K562 (cell line): ENCODE measurements at regions not wholly inside any gene's neighbourhood (a gene's known extent, or its start where the extent isn't known, plus 50 kb on each side); places are given as distances from the start of the nearest gene placed in this dataset.

Experiments
- ATAC-seq: fragments of 200-7000 bp; cut with Tn5 transposase; 3 replicates; pipeline ENCODE4 v1.9.1; 2020; ENCODE audit warnings: moderate library complexity
- BruUV-seq: library from RNA; stranded (reverse); fragments of 400-500 nt; replicated peaks from 2 replicates; lab custom pipeline; 2021; lab: Mats Ljungman, UMichigan
- CTCF ChIA-PET: fragments of 300-600 bp; formaldehyde crosslinking; extraction: SDS; loops from one replicate; lab custom pipeline; 2021; ENCODE audit warnings: low intra/inter-chr PET ratio; lab: Yijun Ruan, JAX
- POLR2A ChIA-PET: fragments of 300-600, 350-650 bp; sonication (Branson Sonifier 250); formaldehyde crosslinking; extraction: SDS; loops from one replicate; lab custom pipeline; 2021; ENCODE audit warnings: antibody characterized with exemption, inconsistent platforms; lab: Yijun Ruan, JAX
- DNase-seq, 4 experiments: peaks; one replicate each; pipeline versions ENCODE4 v3.0.0 to v3.0.0-alpha.2; 2011 to 2018; ENCODE audit warnings: low spot score in 3 of 4, mixed read lengths in 3 of 4; ENCODE audit errors: extremely low read depth in 1 of 4
- FAIRE-seq: peaks from 2 replicates; lab custom pipeline; 2011; peaks lifted over from hg19 to GRCh38; lab: Jason Lieb, UNC
- H2AFZ ChIP-seq: 2 replicates; pipeline ENCODE4 v1.6.0; 2011; ENCODE audit warnings: low read depth, low read length, control low read depth, inconsistent platforms
- H3K27ac ChIP-seq: fragments of 200-600 bp; 3 replicates; pipeline ENCODE4 v1.8.0; 2011; ENCODE audit warnings: low read depth, mild to moderate bottlenecking, control low read depth, inconsistent platforms, low read length, moderate library complexity, mixed read lengths; ENCODE audit errors: extremely low read depth
- H3K27me3 ChIP-seq, 2 experiments: fragments of 300-600 bp in 1 of 2; 2 replicates in 1 of 2; 3 replicates in 1 of 2; pipeline versions ENCODE4 v1.6.0 to v1.8.0; 2011; ENCODE audit warnings: inconsistent platforms in 2 of 2, low read length in 2 of 2, mild to moderate bottlenecking in 1 of 2, mixed read lengths in 1 of 2, moderate library complexity in 1 of 2; ENCODE audit not compliant: control insufficient read depth in 2 of 2, insufficient read depth in 2 of 2
- H3K36me3 ChIP-seq: fragments of 300-600 bp; 3 replicates; pipeline ENCODE4 v1.8.0; 2011; ENCODE audit warnings: mild to moderate bottlenecking, low read length, inconsistent platforms; ENCODE audit not compliant: control insufficient read depth, insufficient read depth
- H3K4me1 ChIP-seq, 2 experiments: fragments of 200-600 bp in 1 of 2; replicated peaks in 1 of 2; 2 replicates in 1 of 2; 3 replicates in 1 of 2; pipeline versions ENCODE4 v1.5.1 to v1.8.0; 2011; ENCODE audit warnings: inconsistent platforms in 2 of 2, low read length in 2 of 2, mild to moderate bottlenecking in 1 of 2, mixed read lengths in 1 of 2, moderate library complexity in 1 of 2; ENCODE audit not compliant: control insufficient read depth in 2 of 2, insufficient read depth in 2 of 2
- H3K4me2 ChIP-seq: 2 replicates; pipeline ENCODE4 v1.6.1; 2011; ENCODE audit warnings: low read length, control low read depth, inconsistent platforms, mixed read lengths; ENCODE audit not compliant: insufficient read depth
- H3K4me3 ChIP-seq: fragments of 200-600 bp; sonication (generic), shearing (Covaris generic); 2 replicates; pipeline ENCODE4 v1.5.1; 2016; ENCODE audit warnings: control low read depth, inconsistent platforms
- H3K79me2 ChIP-seq: fragments of 200-600 bp; 3 replicates; pipeline ENCODE4 v1.8.0; 2011; ENCODE audit warnings: low read length, inconsistent platforms; ENCODE audit not compliant: control insufficient read depth, insufficient read depth
- H3K9ac ChIP-seq, 2 experiments: 2 replicates each; pipeline versions ENCODE4 v1.6.0 to v1.6.1; 2011; ENCODE audit warnings: low read depth in 2 of 2, low read length in 2 of 2, control low read depth in 1 of 2, inconsistent platforms in 1 of 2, mild to moderate bottlenecking in 1 of 2, mixed read lengths in 1 of 2; ENCODE audit not compliant: insufficient read depth in 1 of 2
- H3K9me1 ChIP-seq: one replicate; pipeline ENCODE4 v1.6.0; 2011; ENCODE audit warnings: inconsistent platforms, mild to moderate bottlenecking, low read length, moderate library complexity; ENCODE audit not compliant: control insufficient read depth, insufficient read depth
- H3K9me3 ChIP-seq: replicated peaks from 2 replicates; pipeline ENCODE4 v1.5.1; 2011; ENCODE audit warnings: low read depth, low read length, inconsistent platforms; ENCODE audit not compliant: control insufficient read depth, insufficient read depth
- H4K20me1 ChIP-seq: replicated peaks from 2 replicates; pipeline ENCODE4 v1.6.1; 2011; ENCODE audit warnings: low read length, inconsistent platforms, mixed read lengths; ENCODE audit not compliant: control insufficient read depth, insufficient read depth
- CBFA2T2 ChIP-seq: fragments of 450-650 bp; conservative IDR thresholded peaks from 2 replicates; pipeline ENCODE4 v1.6.1; 2017; ENCODE audit warnings: mild to moderate bottlenecking
- FOXJ2 ChIP-seq: fragments of 200-800 bp; sonication (Bioruptor generic); IDR thresholded peaks from 2 replicates; pipeline ENCODE4 v1.6.1; 2016; ENCODE audit warnings: missing genetic modification characterization, missing compliant biosample characterization
- JUNB ChIP-seq: fragments of 450-650 bp; formaldehyde crosslinking; conservative IDR thresholded peaks from 2 replicates; pipeline ENCODE4 v1.4.0; 2020; ENCODE audit warnings: mild to moderate bottlenecking
- PHF21A ChIP-seq: fragments of 450-650 bp; IDR thresholded peaks from 2 replicates; pipeline ENCODE4 v1.6.1; 2017; ENCODE audit warnings: low read depth, borderline replicate concordance
- POLR2AphosphoS2 ChIP-seq: IDR thresholded peaks from 2 replicates; pipeline ENCODE4 v1.6.1; 2012; ENCODE audit warnings: low read length, improper control_type of control experiment
- WGBS: fragments of 100-300 bp; shearing (Covaris generic); methylation state at CpG from one replicate; pipeline ENCODE4 v1.1.6; 2016; ENCODE audit warnings: low coverage, mixed read lengths; ENCODE audit not compliant: insufficient coverage; ENCODE audit errors: missing lambda C conversion rate; 5-methylcytosine and 5-hydroxymethylcytosine counted together
- in situ Hi-C: fragments of 300-500 bp; cut with MboI; formaldehyde crosslinking; loops from 4 replicates; pipeline ENCODE4 v1.15.0; 2018; ENCODE audit warnings: inconsistent platforms, mixed read lengths
- intact Hi-C: fragments of 100-400 bp; cut with micrococcal nuclease; formaldehyde crosslinking; loops from 2 replicates; pipeline ENCODE4 v1.14.2; 2022
- TF ChIP-seq, protein P1 (sequence below): fragments of 450-650 bp; formaldehyde crosslinking; IDR thresholded peaks from 2 replicates; pipeline ENCODE4 v1.4.0; 2020; ENCODE audit warnings: mild to moderate bottlenecking, mixed read lengths
- TF ChIP-seq, protein P2 (sequence below): sonication (generic); formaldehyde crosslinking; IDR thresholded peaks from 2 replicates; pipeline ENCODE4 v1.8.1; 2022; ENCODE audit warnings: missing genetic modification reagents
- TF ChIP-seq, protein P3 (sequence below): fragments of 450-650 bp; formaldehyde crosslinking; IDR thresholded peaks from 2 replicates; pipeline ENCODE4 v1.4.0; 2022; ENCODE audit warnings: missing genetic modification characterization

DNA sequence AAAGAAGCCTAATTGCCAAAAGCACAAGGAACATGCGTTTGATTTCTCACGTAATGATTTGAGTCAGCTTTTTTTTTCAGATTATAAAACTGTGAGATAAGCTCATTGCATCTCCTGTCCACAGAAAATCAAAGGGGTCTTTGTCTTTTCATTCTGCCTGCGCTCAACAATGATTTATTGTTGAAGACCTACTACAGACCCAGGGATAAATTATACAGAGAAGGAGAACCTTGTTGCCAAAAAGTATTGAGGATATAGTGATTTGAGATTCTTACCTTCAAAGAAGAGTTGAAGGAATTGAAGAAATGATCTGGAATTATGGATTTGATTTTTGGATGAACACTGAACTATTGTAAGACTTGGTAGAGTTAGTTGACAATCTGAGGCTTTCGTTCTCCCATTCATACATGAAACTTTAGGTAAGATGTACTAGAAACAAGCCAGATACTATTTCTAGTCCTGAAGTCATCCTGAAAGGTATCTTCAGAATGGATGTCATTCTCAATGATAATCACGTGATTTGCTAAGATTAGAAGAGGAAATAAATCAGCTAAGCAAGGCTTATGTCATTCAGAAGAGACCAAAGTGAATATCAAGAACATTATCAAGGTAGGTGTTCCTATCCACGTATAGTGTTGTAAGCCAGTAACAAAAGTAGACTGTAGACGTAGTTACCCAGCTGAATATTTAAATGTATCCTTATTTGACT lies 71.1 kb upstream of the SCOC start:
- under 1% methylated on average over 7 of the region's 7 CpGs for WGBS
- FAIRE-seq = no peak
- no TSS peak for BruUV-seq

More for the DNA sequence above, 71.1 kb upstream of the SCOC start:
- Histone ChIP-seq H3K9ac (no peak overlapping the region), H4K20me1 (no peaks in the 10 kb centered on the region), H3K27me3 (no peaks in the 10 kb centered on the region), H3K4me1 (no peaks in the 10 kb centered on the region), H3K4me3 (no peak overlapping the region), H2AFZ (no peak overlapping the region), H3K27ac (no peak overlapping the region), H3K9me1 (no peaks in the 10 kb centered on the region), H3K36me3 (no peaks in the 10 kb centered on the region), H3K4me2 (no peak overlapping the region), H3K9me3 (no peaks in the 10 kb centered on the region), H3K79me2 (no peaks in the 10 kb centered on the region)
- ATAC-seq = no peak
- intact Hi-C loops = no loop called here
- in situ Hi-C loops = no loop called here
- no peak for DNase-seq
- TF ChIP-seq CBFA2T2 (no peak), POLR2AphosphoS2 (no peak), JUNB (CRISPR knock-in tag) (no peak), FOXJ2 (tag) (no peak), PHF21A (no peak)
- TF ChIP-seq, protein P1, sequence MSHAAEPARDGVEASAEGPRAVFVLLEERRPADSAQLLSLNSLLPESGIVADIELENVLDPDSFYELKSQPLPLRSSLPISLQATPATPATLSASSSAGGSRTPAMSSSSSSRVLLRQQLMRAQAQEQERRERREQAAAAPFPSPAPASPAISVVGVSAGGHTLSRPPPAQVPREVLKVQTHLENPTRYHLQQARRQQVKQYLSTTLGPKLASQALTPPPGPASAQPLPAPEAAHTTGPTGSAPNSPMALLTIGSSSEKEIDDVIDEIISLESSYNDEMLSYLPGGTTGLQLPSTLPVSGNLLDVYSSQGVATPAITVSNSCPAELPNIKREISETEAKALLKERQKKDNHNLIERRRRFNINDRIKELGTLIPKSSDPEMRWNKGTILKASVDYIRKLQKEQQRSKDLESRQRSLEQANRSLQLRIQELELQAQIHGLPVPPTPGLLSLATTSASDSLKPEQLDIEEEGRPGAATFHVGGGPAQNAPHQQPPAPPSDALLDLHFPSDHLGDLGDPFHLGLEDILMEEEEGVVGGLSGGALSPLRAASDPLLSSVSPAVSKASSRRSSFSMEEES (CRISPR knock-in tag) = peak; percentile 86
- TF ChIP-seq, protein P2, sequence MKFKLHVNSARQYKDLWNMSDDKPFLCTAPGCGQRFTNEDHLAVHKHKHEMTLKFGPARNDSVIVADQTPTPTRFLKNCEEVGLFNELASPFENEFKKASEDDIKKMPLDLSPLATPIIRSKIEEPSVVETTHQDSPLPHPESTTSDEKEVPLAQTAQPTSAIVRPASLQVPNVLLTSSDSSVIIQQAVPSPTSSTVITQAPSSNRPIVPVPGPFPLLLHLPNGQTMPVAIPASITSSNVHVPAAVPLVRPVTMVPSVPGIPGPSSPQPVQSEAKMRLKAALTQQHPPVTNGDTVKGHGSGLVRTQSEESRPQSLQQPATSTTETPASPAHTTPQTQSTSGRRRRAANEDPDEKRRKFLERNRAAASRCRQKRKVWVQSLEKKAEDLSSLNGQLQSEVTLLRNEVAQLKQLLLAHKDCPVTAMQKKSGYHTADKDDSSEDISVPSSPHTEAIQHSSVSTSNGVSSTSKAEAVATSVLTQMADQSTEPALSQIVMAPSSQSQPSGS = no peak
- TF ChIP-seq, protein P3, sequence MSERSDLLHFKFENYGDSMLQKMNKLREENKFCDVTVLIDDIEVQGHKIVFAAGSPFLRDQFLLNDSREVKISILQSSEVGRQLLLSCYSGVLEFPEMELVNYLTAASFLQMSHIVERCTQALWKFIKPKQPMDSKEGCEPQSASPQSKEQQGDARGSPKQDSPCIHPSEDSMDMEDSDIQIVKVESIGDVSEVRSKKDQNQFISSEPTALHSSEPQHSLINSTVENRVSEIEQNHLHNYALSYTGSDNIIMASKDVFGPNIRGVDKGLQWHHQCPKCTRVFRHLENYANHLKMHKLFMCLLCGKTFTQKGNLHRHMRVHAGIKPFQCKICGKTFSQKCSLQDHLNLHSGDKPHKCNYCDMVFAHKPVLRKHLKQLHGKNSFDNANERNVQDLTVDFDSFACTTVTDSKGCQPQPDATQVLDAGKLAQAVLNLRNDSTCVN (CRISPR knock-in tag) = no peak
- POLR2A ChIA-PET = no interaction called here
- CTCF ChIA-PET = no interaction called here
